Endothelial cell of umbilical vein (primary cell): ENCODE measurements at regions not wholly inside any gene's neighbourhood (a gene's known extent, or its start where the extent isn't known, plus 50 kb on each side); places are given as distances from the start of the nearest gene placed in this dataset.

Experiments used
- BruUV-seq: library from RNA; stranded (reverse); fragments of 400-500 nt; replicated peaks from 2 replicates; lab custom pipeline; 2021; lab: Mats Ljungman, UMichigan
- CTCF ChIA-PET: fragments of 300-600, 350-600 bp; sonication (Branson Sonifier 250); formaldehyde crosslinking; loops from one replicate; lab custom pipeline; 2021; ENCODE audit warnings: antibody characterized with exemption, inconsistent platforms; lab: Charles Lee
- POLR2A ChIA-PET: fragments of 300-600, 350-600 bp; sonication (Branson Sonifier 250); formaldehyde crosslinking; loops from one replicate; lab custom pipeline; 2021; ENCODE audit warnings: antibody characterized with exemption, inconsistent platforms; lab: Charles Lee
- DNase-seq: peaks from one replicate; pipeline ENCODE4 v3.0.0-alpha.2; 2011; ENCODE audit warnings: low read depth, low spot score
- FAIRE-seq: peaks from 2 replicates; lab custom pipeline; 2011; peaks lifted over from hg19 to GRCh38; lab: Jason Lieb, UNC
- H2AFZ ChIP-seq: 2 replicates; pipeline ENCODE4 v1.6.0; 2012; ENCODE audit warnings: low read depth, low read length, control low read depth, inconsistent platforms
- H3K27ac ChIP-seq: 2 replicates; pipeline ENCODE4 v1.5.1; 2011; ENCODE audit warnings: low read depth, mild to moderate bottlenecking, control low read depth, low read length, moderate library complexity; ENCODE audit not compliant: insufficient read depth
- H3K27me3 ChIP-seq, 2 experiments: 2 replicates each; pipeline versions ENCODE4 v1.6.0 to v1.6.1; 2011; ENCODE audit warnings: low read length in 2 of 2, mixed read lengths in 1 of 2; ENCODE audit not compliant: control insufficient read depth in 2 of 2, insufficient read depth in 2 of 2
- H3K36me3 ChIP-seq, 2 experiments: 2 replicates in 1 of 2; 3 replicates in 1 of 2; pipeline ENCODE4 v1.5.1; 2011; ENCODE audit warnings: low read length in 2 of 2, mild to moderate bottlenecking in 1 of 2, moderate library complexity in 1 of 2; ENCODE audit not compliant: control insufficient read depth in 2 of 2, insufficient read depth in 2 of 2; ENCODE audit errors: extremely low read depth in 1 of 2
- H3K4me1 ChIP-seq: 3 replicates; pipeline ENCODE4 v1.5.1; 2011; ENCODE audit warnings: mild to moderate bottlenecking, low read length; ENCODE audit not compliant: control insufficient read depth, insufficient read depth; ENCODE audit errors: extremely low read depth
- H3K4me2 ChIP-seq: 2 replicates; pipeline ENCODE4 v1.6.1; 2011; ENCODE audit warnings: low read length, control low read depth, mixed read lengths; ENCODE audit not compliant: insufficient read depth
- H3K4me3 ChIP-seq, 3 experiments: fragments of 200-600 bp in 1 of 3; sonication (generic), shearing (Covaris generic) in 1 of 3; replicated peaks in 1 of 3; 2 replicates each; pipeline ENCODE4 v1.5.1; 2011 to 2016; ENCODE audit warnings: control low read depth in 3 of 3, low read length in 3 of 3, mild to moderate bottlenecking in 2 of 3, inconsistent platforms in 1 of 3, low read depth in 1 of 3, moderate library complexity in 1 of 3; ENCODE audit not compliant: insufficient read depth in 1 of 3
- H3K79me2 ChIP-seq: 2 replicates; pipeline ENCODE4 v1.6.0; 2012; ENCODE audit warnings: low read length, inconsistent platforms; ENCODE audit not compliant: control insufficient read depth, insufficient read depth
- H3K9ac ChIP-seq: replicated peaks from 2 replicates; pipeline ENCODE3; 2011; ENCODE audit warnings: low read length, control low read depth; ENCODE audit not compliant: insufficient read depth; ENCODE audit errors: extremely low read depth
- H3K9me1 ChIP-seq: replicated peaks from 3 replicates; pipeline ENCODE4 v1.6.0; 2011; ENCODE audit warnings: mild to moderate bottlenecking, low read length; ENCODE audit not compliant: control insufficient read depth, insufficient read depth; ENCODE audit errors: extremely low read depth
- H3K9me3 ChIP-seq: replicated peaks from 2 replicates; pipeline ENCODE4 v1.5.1; 2012; ENCODE audit warnings: low read length, inconsistent platforms; ENCODE audit not compliant: control insufficient read depth, insufficient read depth
- H4K20me1 ChIP-seq: replicated peaks from 2 replicates; pipeline ENCODE3; 2011; ENCODE audit warnings: mild to moderate bottlenecking, low read length; ENCODE audit not compliant: control insufficient read depth, insufficient read depth; ENCODE audit errors: extremely low read depth
- EZH2 ChIP-seq: IDR thresholded peaks from 2 replicates; pipeline ENCODE4 v1.6.1; 2012; ENCODE audit warnings: borderline replicate concordance, low read depth, mild to moderate bottlenecking, moderate library complexity, low read length, inconsistent platforms; ENCODE audit not compliant: severe bottlenecking
- FOS ChIP-seq: IDR thresholded peaks from 2 replicates; pipeline ENCODE4 v1.6.1; 2011; ENCODE audit warnings: mild to moderate bottlenecking, low read length, moderate library complexity, borderline replicate concordance; ENCODE audit not compliant: insufficient read depth
- GATA2 ChIP-seq: IDR thresholded peaks from 2 replicates; pipeline ENCODE4 v1.7.0; 2011; ENCODE audit warnings: low read depth, mild to moderate bottlenecking, moderate library complexity, mixed read lengths, low read length; ENCODE audit not compliant: insufficient read length, insufficient read depth
- JUN ChIP-seq: IDR thresholded peaks from 2 replicates; pipeline ENCODE4 v1.6.1; 2011; ENCODE audit warnings: borderline replicate concordance, low read depth; ENCODE audit not compliant: insufficient read length, insufficient read depth
- MYC ChIP-seq: IDR thresholded peaks from one replicate; pipeline ENCODE4 v1.6.1; 2011; ENCODE audit warnings: mild to moderate bottlenecking, low read depth, low read length
- POLR2A ChIP-seq: IDR thresholded peaks from 2 replicates; pipeline ENCODE4 v1.6.1; 2012; ENCODE audit warnings: low read depth, mild to moderate bottlenecking, control low read depth, low read length
- POLR2AphosphoS5 ChIP-seq: IDR thresholded peaks from 2 replicates; pipeline ENCODE4 v1.6.1; 2012; ENCODE audit warnings: low read depth, mild to moderate bottlenecking, control low read depth, low read length, moderate library complexity; ENCODE audit not compliant: insufficient read depth
- dilution Hi-C: fragments of 300-500 bp; cut with MboI; formaldehyde crosslinking; loops from one replicate; pipeline ENCODE4 v1.15.0; 2019; ENCODE audit warnings: low sequenced_read_pairs; ENCODE audit not compliant: extremely low pct_ligation_motif_present
- intact Hi-C: fragments of 100-400 bp; cut with micrococcal nuclease; formaldehyde crosslinking; loops from one replicate; pipeline ENCODE4 v1.10.0; 2022
- TF ChIP-seq, protein P1 (sequence below): IDR thresholded peaks from 2 replicates; pipeline ENCODE4 v1.6.1; 2011; ENCODE audit not compliant: insufficient read depth, insufficient read length
- TF ChIP-seq, protein P2 (sequence below), 2 donors: IDR thresholded peaks; 1 replicate in 1 of 2; 2 replicates in 1 of 2; pipeline ENCODE4 v1.5.1; 2011; ENCODE audit warnings: low read length in 2 of 2, mild to moderate bottlenecking in 2 of 2, moderate library complexity in 2 of 2, control low read depth in 1 of 2, inconsistent platforms in 1 of 2, low read depth in 1 of 2; ENCODE audit not compliant: insufficient read depth in 1 of 2; ENCODE audit errors: extremely low read depth in 1 of 2

DNA sequence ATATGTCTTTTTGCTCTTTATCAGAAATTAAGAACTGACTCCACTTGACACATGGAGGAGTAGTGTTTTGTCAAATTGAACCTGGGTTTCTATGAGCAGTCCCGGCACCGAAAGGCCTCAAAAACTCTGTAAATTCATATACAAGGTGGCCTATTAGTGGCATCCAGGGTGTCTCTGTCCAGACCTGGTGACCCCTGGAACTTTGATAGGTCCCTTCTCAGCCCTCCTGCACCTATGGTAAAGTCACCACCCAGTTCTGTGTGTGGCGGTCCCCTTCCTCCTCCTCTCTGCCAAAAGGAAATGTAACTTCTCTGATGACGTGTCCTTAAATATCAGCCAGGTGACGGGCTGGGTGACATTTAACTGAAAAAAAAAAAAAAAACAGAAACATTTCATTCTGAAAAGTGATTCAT, 204.0 kb upstream of the FOXN3 start:
- dilution Hi-C loops (no loop called here), intact Hi-C loops (no loop called here)
- Histone ChIP-seq H3K4me3 (no peak overlapping the region), H3K9me1 (no peaks in the 10 kb centered on the region), H3K4me2 (no peak overlapping the region), H3K9me3 (no peaks in the 10 kb centered on the region), H4K20me1 (no peaks in the 10 kb centered on the region), H3K27ac (no peak overlapping the region), H3K36me3 (no peaks in the 10 kb centered on the region), H2AFZ (no peak overlapping the region), H3K79me2 (peaks cover 6% of the 10 kb centered on the region), H3K4me1 (peaks cover 13% of the 10 kb centered on the region), H3K27me3 (no peaks in the 10 kb centered on the region), H3K9ac (no peak overlapping the region)
- DNase-seq (no peak), FAIRE-seq (no peak)
- TF ChIP-seq GATA2, result no peak
- TF ChIP-seq MYC, result no peak
- no peak for TF ChIP-seq EZH2
- TF ChIP-seq, protein P1, sequence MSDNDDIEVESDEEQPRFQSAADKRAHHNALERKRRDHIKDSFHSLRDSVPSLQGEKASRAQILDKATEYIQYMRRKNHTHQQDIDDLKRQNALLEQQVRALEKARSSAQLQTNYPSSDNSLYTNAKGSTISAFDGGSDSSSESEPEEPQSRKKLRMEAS, result no peak
- no peak for TF ChIP-seq JUN
- TF ChIP-seq POLR2AphosphoS5, result no peak
- TF ChIP-seq, protein P2, sequence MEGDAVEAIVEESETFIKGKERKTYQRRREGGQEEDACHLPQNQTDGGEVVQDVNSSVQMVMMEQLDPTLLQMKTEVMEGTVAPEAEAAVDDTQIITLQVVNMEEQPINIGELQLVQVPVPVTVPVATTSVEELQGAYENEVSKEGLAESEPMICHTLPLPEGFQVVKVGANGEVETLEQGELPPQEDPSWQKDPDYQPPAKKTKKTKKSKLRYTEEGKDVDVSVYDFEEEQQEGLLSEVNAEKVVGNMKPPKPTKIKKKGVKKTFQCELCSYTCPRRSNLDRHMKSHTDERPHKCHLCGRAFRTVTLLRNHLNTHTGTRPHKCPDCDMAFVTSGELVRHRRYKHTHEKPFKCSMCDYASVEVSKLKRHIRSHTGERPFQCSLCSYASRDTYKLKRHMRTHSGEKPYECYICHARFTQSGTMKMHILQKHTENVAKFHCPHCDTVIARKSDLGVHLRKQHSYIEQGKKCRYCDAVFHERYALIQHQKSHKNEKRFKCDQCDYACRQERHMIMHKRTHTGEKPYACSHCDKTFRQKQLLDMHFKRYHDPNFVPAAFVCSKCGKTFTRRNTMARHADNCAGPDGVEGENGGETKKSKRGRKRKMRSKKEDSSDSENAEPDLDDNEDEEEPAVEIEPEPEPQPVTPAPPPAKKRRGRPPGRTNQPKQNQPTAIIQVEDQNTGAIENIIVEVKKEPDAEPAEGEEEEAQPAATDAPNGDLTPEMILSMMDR (IDR thresholded peaks at IDR 0.05; ENCODE audit: extremely low read depth in 1 of 2, insufficient read depth in 1 of 2, low read depth in 1 of 2, low read length in 2 of 2), result no peak
- TF ChIP-seq POLR2A, result no peak
- TF ChIP-seq FOS, result no peak
- POLR2A ChIA-PET, result no interaction called here
- CTCF ChIA-PET, result no interaction called here
- BruUV-seq, result no TSS peak
